GM23248 (cell line): ENCODE measurements at regions not wholly inside any gene's neighbourhood (a gene's known extent, or its start where the extent isn't known, plus 50 kb on each side); places are given as distances from the start of the nearest gene placed in this dataset.

Experiments
- DNase-seq: peaks from one replicate; pipeline ENCODE4 v3.0.0-alpha.2; 2015
- H2AFZ ChIP-seq: fragments of 200-600 bp; sonication (generic); 2 replicates; pipeline ENCODE4 v1.6.1; 2016; ENCODE audit warnings: antibody characterized with exemption
- H3F3A ChIP-seq: fragments of 200-600 bp; sonication (generic); 2 replicates; pipeline ENCODE4 v1.6.1; 2016; ENCODE audit warnings: mild to moderate bottlenecking, antibody characterized with exemption, mixed run types; ENCODE audit not compliant: insufficient read depth
- H3K27ac ChIP-seq: fragments of 200-600 bp; sonication (generic); 2 replicates; pipeline ENCODE4 v1.5.1; 2016; ENCODE audit warnings: mild to moderate bottlenecking
- H3K27me3 ChIP-seq: fragments of 200-600 bp; sonication (generic); replicated peaks from 2 replicates; pipeline ENCODE4 v1.6.1; 2016; ENCODE audit warnings: mild to moderate bottlenecking; ENCODE audit not compliant: insufficient read depth
- H3K36me3 ChIP-seq: fragments of 200-600 bp; sonication (generic); 2 replicates; pipeline ENCODE4 v1.6.1; 2016; ENCODE audit warnings: low read depth, mild to moderate bottlenecking
- H3K4me1 ChIP-seq: fragments of 200-600 bp; sonication (generic); 2 replicates; pipeline ENCODE4 v1.6.1; 2016; ENCODE audit warnings: mild to moderate bottlenecking; ENCODE audit not compliant: insufficient read depth
- H3K4me2 ChIP-seq: fragments of 200-600 bp; sonication (generic); one replicate; pipeline ENCODE4 v1.6.1; 2016; ENCODE audit warnings: mild to moderate bottlenecking; ENCODE audit not compliant: unreplicated experiment
- H3K4me3 ChIP-seq: fragments of 200-600 bp; sonication (generic); 2 replicates; pipeline ENCODE4 v1.5.1; 2016; ENCODE audit warnings: mild to moderate bottlenecking
- H3K79me2 ChIP-seq: fragments of 200-600 bp; sonication (generic); 2 replicates; pipeline ENCODE4 v1.6.1; 2016; ENCODE audit warnings: mild to moderate bottlenecking; ENCODE audit not compliant: insufficient read depth
- H3K9ac ChIP-seq: fragments of 200-600 bp; sonication (generic); 2 replicates; pipeline ENCODE4 v1.6.1; 2016; ENCODE audit warnings: mild to moderate bottlenecking
- H3K9me2 ChIP-seq: fragments of 200-600 bp; sonication (generic); 2 replicates; pipeline ENCODE4 v1.6.1; 2016; ENCODE audit warnings: mixed run types, mild to moderate bottlenecking, moderate library complexity; ENCODE audit not compliant: insufficient read depth
- H3K9me3 ChIP-seq: fragments of 200-600 bp; sonication (generic); one replicate; pipeline ENCODE4 v1.6.1; 2017; ENCODE audit warnings: low read depth
- H4K20me1 ChIP-seq: fragments of 200-600 bp; sonication (generic); 2 replicates; pipeline ENCODE4 v1.6.0; 2016; ENCODE audit not compliant: insufficient read depth
- EZH2 ChIP-seq: fragments of 200-600 bp; sonication (generic); IDR thresholded peaks from 2 replicates; pipeline ENCODE4 v1.6.1; 2018; ENCODE audit warnings: antibody characterized with exemption, mild to moderate bottlenecking; ENCODE audit not compliant: insufficient read depth, poor library complexity, severe bottlenecking
- EZH2phosphoT487 ChIP-seq: fragments of 200-600 bp; sonication (generic); IDR thresholded peaks from 2 replicates; pipeline ENCODE4 v1.6.1; 2018; ENCODE audit warnings: antibody characterized with exemption, moderate library complexity, mild to moderate bottlenecking, low read depth; ENCODE audit not compliant: insufficient read depth
- WGBS, 2 experiments: methylation state at CpG; one replicate each; pipeline ENCODE4 v1.1.6; 2015 to 2017; ENCODE audit warnings: low lambda C conversion rate in 2 of 2, low coverage in 1 of 2; ENCODE audit errors: missing lambda C conversion rate in 2 of 2; 5-methylcytosine and 5-hydroxymethylcytosine counted together
- in situ Hi-C: fragments of 300-500 bp; cut with MboI; formaldehyde crosslinking; loops from 2 replicates; pipeline ENCODE4 v1.15.0; 2020

DNA sequence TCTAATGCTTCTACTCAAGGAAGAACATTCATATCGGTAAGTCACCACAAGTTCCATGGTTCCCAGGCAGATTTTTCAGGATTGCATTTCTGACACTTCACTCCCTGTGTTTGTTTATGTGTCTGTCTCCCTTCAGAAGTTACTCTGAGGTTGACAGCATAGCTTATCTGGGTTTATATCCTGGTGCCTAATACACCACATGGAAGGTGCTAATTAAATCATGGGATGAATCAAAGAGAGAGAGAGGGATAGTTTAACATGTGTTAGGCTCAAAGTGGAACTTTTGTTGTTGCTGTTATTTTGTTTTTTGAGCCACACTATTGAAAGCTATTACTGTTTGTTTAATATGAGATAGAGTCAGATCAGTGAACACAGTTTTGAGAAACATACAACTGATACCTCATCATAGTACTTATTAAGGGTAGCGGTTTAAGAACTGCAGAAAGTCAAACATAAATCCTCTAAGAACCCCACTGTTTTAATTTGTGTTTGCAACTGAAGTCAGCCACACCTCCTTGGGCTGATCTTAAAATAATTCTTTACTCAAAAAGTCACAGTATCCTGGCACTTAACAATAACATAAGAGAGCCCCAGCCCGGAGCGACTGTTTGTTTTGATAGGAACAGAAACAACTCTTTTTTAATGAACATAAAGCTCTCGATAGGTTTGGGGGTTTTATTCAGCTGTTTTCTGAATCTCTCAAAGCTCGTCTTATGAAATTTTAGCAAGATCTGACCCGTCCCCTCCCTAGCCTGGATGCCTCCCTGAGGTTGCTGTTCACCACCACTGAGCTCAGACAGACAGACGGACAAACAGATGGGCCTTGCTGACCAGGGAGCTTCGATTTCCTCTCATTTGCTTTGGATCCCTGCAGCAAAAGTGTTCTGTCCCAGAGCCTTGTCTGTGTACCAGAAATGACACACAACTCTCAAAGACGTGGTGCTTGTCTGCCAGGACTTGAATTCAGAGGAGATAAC, 98.3 kb upstream of the MYOCD start:
- DNase-seq, result no peak
- WGBS, 2 experiments, result 18 to 22% methylated on average over 10 of the region's 10 CpGs
- Histone ChIP-seq H3K9me3 (no peaks in the 10 kb centered on the region), H3K9me2 (no peaks in the 10 kb centered on the region), H3K4me1 (no peaks in the 10 kb centered on the region), H3K9ac (no peak overlapping the region), H4K20me1 (no peaks in the 10 kb centered on the region), H2AFZ (no peak overlapping the region), H3K27me3 (no peaks in the 10 kb centered on the region), H3K36me3 (no peaks in the 10 kb centered on the region), H3K4me3 (no peak overlapping the region), H3F3A (no peaks in the 10 kb centered on the region), H3K4me2 (no peak overlapping the region), H3K79me2 (no peaks in the 10 kb centered on the region), H3K27ac (no peak overlapping the region)
- TF ChIP-seq EZH2phosphoT487 (no peak), EZH2 (no peak)
- in situ Hi-C loops, result no loop called here

DNA sequence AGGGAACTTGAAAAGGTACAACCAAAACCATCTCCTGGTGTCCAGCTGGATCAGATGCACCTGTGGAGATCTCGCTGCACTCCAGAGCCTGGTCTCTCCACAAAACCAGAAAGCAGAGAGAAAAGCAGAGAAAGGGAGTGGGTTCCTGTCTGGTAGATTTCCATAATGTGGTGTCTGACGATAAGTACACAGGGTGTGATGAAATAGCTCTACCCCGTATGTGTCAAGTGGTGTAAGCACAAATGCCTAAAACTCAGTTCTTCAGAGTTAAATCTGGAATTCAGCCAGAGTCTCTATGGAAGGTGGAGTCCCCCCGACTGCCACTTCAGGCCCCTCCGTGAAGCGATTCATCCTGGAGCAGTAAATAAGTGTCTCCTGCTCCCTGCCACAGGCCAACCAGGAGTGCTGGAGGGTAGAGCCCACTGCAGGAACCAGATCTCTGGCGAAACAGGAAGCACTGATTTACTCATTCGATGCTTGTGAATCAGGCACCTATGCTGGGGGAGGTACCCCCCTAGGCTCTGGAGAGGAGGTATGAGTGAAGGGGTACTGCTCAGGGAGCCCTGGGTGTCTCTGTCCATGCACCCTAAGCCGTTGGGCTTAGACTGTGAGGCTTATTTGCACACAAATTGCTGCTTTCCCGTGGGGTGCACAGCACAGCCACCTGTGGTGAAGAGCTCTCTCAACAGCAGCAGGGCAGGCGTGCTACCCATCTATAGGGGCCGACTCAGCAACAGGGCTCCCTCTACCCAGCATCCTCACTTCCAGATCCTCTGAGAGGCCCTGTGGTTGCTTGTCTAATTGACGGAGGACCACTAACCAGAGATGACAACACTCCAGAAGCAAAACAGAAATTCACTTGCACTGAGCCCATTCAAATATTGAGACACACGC, 97.1 kb upstream of the MYOCD start:
- WGBS, 2 experiments, result 18 to 22% methylated on average over 14 of the region's 14 CpGs
- Histone ChIP-seq H2AFZ (no peak overlapping the region), H3K27ac (no peak overlapping the region), H3K9me2 (no peaks in the 10 kb centered on the region), H3K4me2 (no peak overlapping the region), H3K4me3 (no peak overlapping the region), H3K9ac (no peak overlapping the region), H3K79me2 (no peaks in the 10 kb centered on the region), H3K27me3 (no peaks in the 10 kb centered on the region), H3K9me3 (no peaks in the 10 kb centered on the region), H4K20me1 (no peaks in the 10 kb centered on the region), H3K4me1 (no peaks in the 10 kb centered on the region), H3F3A (no peaks in the 10 kb centered on the region), H3K36me3 (no peaks in the 10 kb centered on the region)
- no peak for DNase-seq
- in situ Hi-C loops, result no loop called here
- no peak for TF ChIP-seq EZH2
- TF ChIP-seq EZH2phosphoT487, result no peak

DNA sequence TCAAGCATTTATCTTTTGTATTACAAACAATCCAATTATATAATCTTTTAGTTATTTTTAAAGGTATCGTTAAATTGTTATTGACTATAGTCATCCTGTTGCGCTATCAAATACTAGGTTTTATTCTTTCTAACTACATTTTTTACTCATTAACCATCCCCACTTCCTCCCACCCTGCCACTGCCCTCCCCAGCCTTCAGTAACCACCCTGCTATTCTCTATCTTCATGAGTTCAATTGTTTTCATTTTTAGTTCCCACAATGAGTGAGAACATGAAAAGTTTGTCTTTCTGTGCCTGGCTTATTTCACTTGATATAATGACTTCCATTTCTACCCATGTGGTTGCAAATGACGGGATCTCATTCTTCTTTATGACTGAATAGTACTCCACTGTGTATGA, 94.1 kb upstream of the MYOCD start:
- Histone ChIP-seq H3K4me1 (no peaks in the 10 kb centered on the region), H3K36me3 (no peaks in the 10 kb centered on the region), H3K9me3 (no peaks in the 10 kb centered on the region), H4K20me1 (no peaks in the 10 kb centered on the region), H3K4me2 (no peak overlapping the region), H3K9me2 (no peaks in the 10 kb centered on the region), H3K27me3 (no peaks in the 10 kb centered on the region), H3K9ac (no peak overlapping the region), H3K4me3 (no peak overlapping the region), H3K79me2 (no peaks in the 10 kb centered on the region), H3F3A (no peaks in the 10 kb centered on the region), H3K27ac (no peak overlapping the region), H2AFZ (no peak overlapping the region)
- 57 to 64% methylated on average over 3 of the region's 3 CpGs for WGBS, 2 experiments
- no peak for DNase-seq
- TF ChIP-seq EZH2phosphoT487 (no peak), EZH2 (no peak)
- in situ Hi-C loops, result no loop called here

DNA sequence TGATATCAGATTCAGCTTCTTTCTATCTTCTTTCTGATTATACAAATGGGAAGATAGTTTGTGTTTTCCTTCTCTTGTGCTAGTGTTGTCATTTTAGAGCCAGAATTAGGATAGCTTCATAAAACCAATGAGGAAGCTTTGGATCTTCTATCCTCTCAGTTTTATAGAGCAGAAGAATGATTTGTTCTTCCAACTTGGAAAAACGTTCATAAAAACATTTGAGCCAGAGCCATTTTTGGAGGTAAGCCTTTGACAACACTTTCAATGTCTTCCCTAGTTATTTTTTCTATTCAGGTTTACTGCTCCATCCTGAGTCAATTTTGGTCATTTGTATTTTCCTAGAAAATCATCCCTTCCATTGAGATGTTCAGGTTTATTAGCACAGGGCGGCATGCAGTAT, 91.2 kb upstream of the MYOCD start:
- TF ChIP-seq EZH2phosphoT487 (no peak), EZH2 (no peak)
- no peaks in the 10 kb centered on the region for H3K36me3 ChIP-seq
- no peaks in the 10 kb centered on the region for H3K9me2 ChIP-seq
- H3K9me3 ChIP-seq, result no peaks in the 10 kb centered on the region
- H4K20me1 ChIP-seq, result no peaks in the 10 kb centered on the region
- WGBS, 2 experiments, result 30 to 34% methylated on average over 2 of the region's 2 CpGs
- no peak overlapping the region for H2AFZ ChIP-seq
- no peaks in the 10 kb centered on the region for H3K27me3 ChIP-seq
- DNase-seq, result no peak
- H3K9ac ChIP-seq, result no peak overlapping the region
- no peak overlapping the region for H3K4me2 ChIP-seq
- H3K4me3 ChIP-seq, result no peak overlapping the region
- no peaks in the 10 kb centered on the region for H3K4me1 ChIP-seq
- no peaks in the 10 kb centered on the region for H3F3A ChIP-seq
- in situ Hi-C loops, result no loop called here
- H3K79me2 ChIP-seq, result no peaks in the 10 kb centered on the region
- no peak overlapping the region for H3K27ac ChIP-seq
